HCT116 (cell line): ENCODE measurements at regions not wholly inside any gene's neighbourhood (a gene's known extent, or its start where the extent isn't known, plus 50 kb on each side); places are given as distances from the start of the nearest gene placed in this dataset.

Source experiments
- ATAC-seq: fragments of 200-7000 bp; cut with Tn5 transposase; 2 replicates; pipeline ENCODE4 v1.9.1; 2020; ENCODE audit warnings: mild to moderate bottlenecking, moderate library complexity
- BruUV-seq: library from RNA; stranded (reverse); fragments of 400-500 nt; replicated peaks from 2 replicates; lab custom pipeline; 2021; lab: Mats Ljungman, UMichigan
- CTCF ChIA-PET: fragments of 300-600 bp; sonication (Branson Sonifier 250); formaldehyde crosslinking; loops from one replicate; lab custom pipeline; 2021; ENCODE audit warnings: antibody characterized with exemption; lab: Charles Lee
- POLR2A ChIA-PET: fragments of 300-600, 350-600 bp; sonication (Branson Sonifier 250); formaldehyde crosslinking; loops from one replicate; lab custom pipeline; 2021; ENCODE audit warnings: antibody characterized with exemption; lab: Charles Lee
- RAD21 ChIA-PET, 2 experiments: fragments of 300-600 bp; sonication (Branson Sonifier 250); formaldehyde crosslinking; loops; one replicate each; lab custom pipeline; 2023; ENCODE audit warnings: low total read pairs in 2 of 2; ENCODE audit not compliant: uncharacterized antibody in 2 of 2, unreplicated experiment in 2 of 2, low non-redundant PET in 1 of 2; lab: Charles Lee
- DNase-seq: peaks from one replicate; pipeline ENCODE4 v3.0.0-alpha.2; 2010; ENCODE audit warnings: low read depth, low spot score
- H2AFZ ChIP-seq: fragments of 200-600 bp; shearing (Covaris generic), sonication (generic); 2 replicates; pipeline ENCODE4 v1.6.1; 2017; ENCODE audit warnings: low read depth, mixed run types, mixed read lengths, antibody characterized with exemption, low read length; ENCODE audit not compliant: poor library complexity, severe bottlenecking
- H3K27ac ChIP-seq: 2 replicates; pipeline ENCODE4 v1.5.1; 2012; ENCODE audit warnings: low read depth, low read length
- H3K27me3 ChIP-seq: fragments of 200-600 bp; sonication (generic); 2 replicates; pipeline ENCODE4 v1.6.1; 2016; ENCODE audit warnings: mixed run types, low read length, mixed read lengths; ENCODE audit not compliant: insufficient read depth
- H3K36me3 ChIP-seq, 2 experiments: fragments of 200-500 bp in 1 of 2; fragments of 200-600 bp in 1 of 2; sonication (Bioruptor generic) in 1 of 2; sonication (generic) in 1 of 2; 2 replicates each; pipeline versions ENCODE4 v1.5.1 to v1.6.1; 2014 to 2016; ENCODE audit warnings: low read length in 2 of 2, inconsistent platforms in 1 of 2, mixed read lengths in 1 of 2, mixed run types in 1 of 2; ENCODE audit not compliant: insufficient read depth in 2 of 2, control insufficient read depth in 1 of 2
- H3K4me1 ChIP-seq, 2 experiments: fragments of 200-600 bp in 1 of 2; sonication (generic) in 1 of 2; 2 replicates each; pipeline versions ENCODE4 v1.5.1 to v1.6.1; 2012 to 2017; ENCODE audit warnings: low read length in 2 of 2, inconsistent platforms in 1 of 2, mild to moderate bottlenecking in 1 of 2, mixed read lengths in 1 of 2, mixed run types in 1 of 2, moderate library complexity in 1 of 2; ENCODE audit not compliant: insufficient read depth in 2 of 2, control insufficient read depth in 1 of 2
- H3K4me2 ChIP-seq: fragments of 200-600 bp; sonication (generic); 2 replicates; pipeline ENCODE4 v1.6.1; 2017; ENCODE audit warnings: mixed run types, low read length, mixed read lengths
- H3K4me3 ChIP-seq, 2 experiments: fragments of 200-600 bp in 1 of 2; sonication (generic) in 1 of 2; replicated peaks in 1 of 2; 2 replicates each; pipeline ENCODE4 v1.5.1; 2011 to 2016; ENCODE audit warnings: low read length in 2 of 2, control low read depth in 1 of 2, low read depth in 1 of 2, mild to moderate bottlenecking in 1 of 2, mixed read lengths in 1 of 2, mixed run types in 1 of 2
- H3K79me2 ChIP-seq: fragments of 200-600 bp; sonication (generic); 2 replicates; pipeline ENCODE4 v1.6.1; 2017; ENCODE audit warnings: mild to moderate bottlenecking, mixed run types, low read length, moderate library complexity, mixed read lengths; ENCODE audit not compliant: insufficient read depth
- H3K9ac ChIP-seq: fragments of 200-600 bp; sonication (generic); 2 replicates; pipeline ENCODE4 v1.6.1; 2016; ENCODE audit warnings: low read length, mixed read lengths
- H3K9me2 ChIP-seq: fragments of 200-600 bp; sonication (generic), shearing (Covaris generic); 2 replicates; pipeline ENCODE4 v1.6.1; 2017; ENCODE audit warnings: mixed run types, mild to moderate bottlenecking, moderate library complexity; ENCODE audit not compliant: insufficient read depth
- H3K9me3 ChIP-seq, 2 experiments: fragments of 200-500 bp in 1 of 2; fragments of 200-600 bp in 1 of 2; sonication (Bioruptor generic) in 1 of 2; sonication (generic) in 1 of 2; 2 replicates each; pipeline ENCODE4 v1.6.1; 2014 to 2017; ENCODE audit warnings: low read length in 2 of 2, mixed read lengths in 2 of 2, inconsistent platforms in 1 of 2, low read depth in 1 of 2, mild to moderate bottlenecking in 1 of 2, mixed run types in 1 of 2, moderate library complexity in 1 of 2; ENCODE audit not compliant: control insufficient read depth in 1 of 2, insufficient read depth in 1 of 2
- H4K20me1 ChIP-seq: fragments of 200-600 bp; sonication (generic), shearing (Covaris generic); 2 replicates; pipeline ENCODE4 v1.6.1; 2017; ENCODE audit warnings: mixed run types, mild to moderate bottlenecking, moderate library complexity; ENCODE audit not compliant: insufficient read depth
- CBX3 ChIP-seq: IDR thresholded peaks from 2 replicates; pipeline ENCODE4 v1.6.1; 2012; ENCODE audit warnings: low read depth
- CTCF ChIP-seq, 3 experiments: fragments of 200-600 bp in 1 of 3; sonication (generic) in 1 of 3; IDR thresholded peaks in 2 of 3; conservative IDR thresholded peaks in 1 of 3; 2 replicates each; pipeline ENCODE4 v1.5.1; 2012 to 2017; ENCODE audit warnings: low read depth in 2 of 3, low read length in 2 of 3, antibody characterized with exemption in 1 of 3, borderline replicate concordance in 1 of 3, control low read depth in 1 of 3, mild to moderate bottlenecking in 1 of 3, mixed read lengths in 1 of 3, mixed run types in 1 of 3, moderate library complexity in 1 of 3; ENCODE audit not compliant: insufficient read depth in 1 of 3
- ELF1 ChIP-seq: IDR thresholded peaks from 2 replicates; pipeline ENCODE4 v1.6.1; 2012; ENCODE audit warnings: low read depth, borderline replicate concordance
- JUND ChIP-seq: IDR thresholded peaks from 2 replicates; pipeline ENCODE4 v1.6.1; 2012
- POLR2A ChIP-seq: IDR thresholded peaks from 2 replicates; pipeline ENCODE4 v1.7.0; 2011; ENCODE audit warnings: borderline replicate concordance; ENCODE audit not compliant: insufficient read depth, insufficient read length; ENCODE audit errors: extremely low read depth
- POLR2AphosphoS5 ChIP-seq: IDR thresholded peaks from 2 replicates; pipeline ENCODE4 v1.6.1; 2011; ENCODE audit warnings: mild to moderate bottlenecking, low read depth, low read length, moderate library complexity
- RAD21 ChIP-seq: IDR thresholded peaks from 2 replicates; pipeline ENCODE4 v1.6.1; 2012; ENCODE audit warnings: low read depth, mild to moderate bottlenecking
- REST ChIP-seq: IDR thresholded peaks from 2 replicates; pipeline ENCODE4 v1.6.1; 2012; ENCODE audit warnings: low read depth
- SIN3A ChIP-seq: IDR thresholded peaks from 2 replicates; pipeline ENCODE4 v1.6.1; 2012; ENCODE audit warnings: low read depth
- SP1 ChIP-seq: IDR thresholded peaks from 2 replicates; pipeline ENCODE4 v1.6.1; 2012; ENCODE audit warnings: low read depth
- TCF7L2 ChIP-seq: IDR thresholded peaks from 2 replicates; pipeline ENCODE4 v1.7.0; 2011; ENCODE audit warnings: borderline replicate concordance, inconsistent platforms; ENCODE audit not compliant: insufficient read depth, insufficient read length; ENCODE audit errors: extremely low read depth
- ZFX ChIP-seq: fragments of 450-650 bp; IDR thresholded peaks from 2 replicates; pipeline ENCODE4 v1.6.1; 2017
- ZNF274 ChIP-seq: fragments of 200-500 bp; sonication (Bioruptor generic); IDR thresholded peaks from 2 replicates; pipeline ENCODE4 v1.6.1; 2014; ENCODE audit warnings: mild to moderate bottlenecking, low read depth, low read length, inconsistent platforms
- intact Hi-C: fragments of 100-400 bp; cut with micrococcal nuclease; formaldehyde crosslinking; loops from 2 replicates; pipeline ENCODE4 v1.10.0; 2022

GRCh38 chrX:14427614-14428013, 101.7 kb upstream of the GLRA2 start:
- intact Hi-C loops, result no loop called here
- DNase-seq, result no peak
- Histone ChIP-seq H3K79me2 (no peaks in the 10 kb centered on the region), H3K4me1 (no peaks in the 10 kb centered on the region), H3K27me3 (no peaks in the 10 kb centered on the region), H2AFZ (no peak overlapping the region), H3K27ac (no peak overlapping the region), H3K9ac (no peak overlapping the region), H3K36me3 (no peaks in the 10 kb centered on the region), H3K4me2 (no peak overlapping the region), H3K9me3 (no peaks in the 10 kb centered on the region), H3K9me2 (no peaks in the 10 kb centered on the region), H3K4me3 (no peak overlapping the region), H4K20me1 (no peaks in the 10 kb centered on the region)
- ChIA-PET POLR2A (no interaction called here), CTCF (no interaction called here), RAD21 (no interaction called here)
- no TSS peak for BruUV-seq
- no peak for ATAC-seq
- TF ChIP-seq ZFX (no peak), TCF7L2 (no peak), CTCF (IDR thresholded peaks at IDR 0.05 in 2 of 3, conservative IDR thresholded peaks at IDR 0.05 in 1 of 3; ENCODE audit: borderline replicate concordance in 1 of 3, insufficient read depth in 1 of 3, low read depth in 2 of 3, low read length in 2 of 3) (no peak), POLR2A (no peak), CBX3 (no peak), RAD21 (no peak), ZNF274 (no peak), POLR2AphosphoS5 (no peak), ELF1 (no peak), SP1 (no peak), JUND (no peak), REST (no peak), SIN3A (no peak)
